HepG2 (cell line): ENCODE measurements at regions not wholly inside any gene's neighbourhood (a gene's known extent, or its start where the extent isn't known, plus 50 kb on each side); places are given as distances from the start of the nearest gene placed in this dataset.

ENCODE experiments used
- AKAP8 ChIP-seq: sonication (generic); formaldehyde crosslinking; IDR thresholded peaks from 2 replicates; pipeline ENCODE4 v1.5.1; 2020; ENCODE audit warnings: mild to moderate bottlenecking, missing genetic modification reagents
- ARID5B ChIP-seq: IDR thresholded peaks from 2 replicates; pipeline ENCODE4 v1.4.0; 2020; ENCODE audit warnings: mild to moderate bottlenecking, missing genetic modification reagents
- ASH2L ChIP-seq: fragments of 300-600, 200-600 bp; sonication (generic); IDR thresholded peaks from 2 replicates; pipeline ENCODE4 v1.7.0; 2017; ENCODE audit warnings: low read depth, mild to moderate bottlenecking, moderate library complexity, mixed read lengths, low read length; ENCODE audit not compliant: insufficient read length
- NFYC ChIP-seq: IDR thresholded peaks from 2 replicates; pipeline ENCODE4 v1.6.1; 2016; ENCODE audit warnings: missing genetic modification reagents, missing compliant biosample characterization
- NONO ChIP-seq, 2 experiments: fragments of 450-650 bp in 1 of 2; sonication (generic) in 1 of 2; formaldehyde crosslinking in 1 of 2; IDR thresholded peaks in 1 of 2; conservative IDR thresholded peaks in 1 of 2; 2 replicates each; pipeline versions ENCODE4 v1.6.1 to v1.8.0; 2017 to 2022; ENCODE audit warnings: mild to moderate bottlenecking in 1 of 2, missing genetic modification reagents in 1 of 2, moderate library complexity in 1 of 2
- PCBP1 ChIP-seq: fragments of 200-400 bp; formaldehyde crosslinking; IDR thresholded peaks from 2 replicates; pipeline ENCODE4 v1.6.1; 2017; ENCODE audit warnings: mild to moderate bottlenecking, low read depth, low read length, borderline replicate concordance
- PHB2 ChIP-seq: fragments of 450-650 bp; IDR thresholded peaks from 2 replicates; pipeline ENCODE4 v1.6.1; 2018; ENCODE audit not compliant: partially characterized antibody
- RNF219 ChIP-seq: sonication (generic); formaldehyde crosslinking; IDR thresholded peaks from 2 replicates; pipeline ENCODE4 v1.5.0; 2020; ENCODE audit warnings: mild to moderate bottlenecking, missing genetic modification reagents
- SRSF1 ChIP-seq: fragments of 200-400 bp; formaldehyde crosslinking; optimal IDR thresholded peaks from 2 replicates; pipeline ENCODE3; 2017; ENCODE audit warnings: mild to moderate bottlenecking, low read depth, low read length, moderate library complexity
- ZBTB25 ChIP-seq: IDR thresholded peaks from 2 replicates; pipeline ENCODE4 v1.6.1; 2018; ENCODE audit warnings: missing genetic modification reagents
- ZNF160 ChIP-seq: sonication (generic); formaldehyde crosslinking; IDR thresholded peaks from 2 replicates; pipeline ENCODE4 v1.8.0; 2022; ENCODE audit warnings: mild to moderate bottlenecking, inconsistent platforms, missing genetic modification reagents
- ZNF3 ChIP-seq: IDR thresholded peaks from 2 replicates; pipeline ENCODE4 v1.7.0; 2017; ENCODE audit warnings: inconsistent platforms
- ZNF572 ChIP-seq: sonication (generic); formaldehyde crosslinking; IDR thresholded peaks from 2 replicates; pipeline ENCODE4 v1.5.1; 2020; ENCODE audit warnings: mild to moderate bottlenecking, missing genetic modification reagents
- ZNF574 ChIP-seq: sonication (generic); formaldehyde crosslinking; IDR thresholded peaks from 2 replicates; pipeline ENCODE4 v1.4.0; 2020; ENCODE audit warnings: missing genetic modification reagents
- ZNF619 ChIP-seq: sonication (generic); formaldehyde crosslinking; IDR thresholded peaks from 2 replicates; pipeline ENCODE4 v1.4.0; 2020; ENCODE audit warnings: mild to moderate bottlenecking, missing genetic modification reagents
- ZNF747 ChIP-seq: sonication (generic); formaldehyde crosslinking; IDR thresholded peaks from 2 replicates; pipeline ENCODE4 v1.8.1; 2023; ENCODE audit warnings: missing genetic modification reagents, mild to moderate bottlenecking, borderline replicate concordance
- ZNF790 ChIP-seq: sonication (generic); formaldehyde crosslinking; IDR thresholded peaks from 2 replicates; pipeline ENCODE4 v1.8.0; 2022; ENCODE audit warnings: missing genetic modification reagents, mild to moderate bottlenecking, borderline replicate concordance
- ZSCAN25 ChIP-seq: sonication (generic); formaldehyde crosslinking; IDR thresholded peaks from 2 replicates; pipeline ENCODE4 v1.8.0; 2022; ENCODE audit warnings: mild to moderate bottlenecking, missing genetic modification reagents

- 0 out of 2 replicates have a peak, but pooled peaks have one; percentile 25 for TF ChIP-seq ZNF747 (CRISPR knock-in tag)
- no peak for TF ChIP-seq PCBP1
- peak; percentile 76 for TF ChIP-seq SRSF1
- no peak for TF ChIP-seq NONO (IDR thresholded peaks at IDR 0.05)
- peak; percentile 77 for TF ChIP-seq NONO (CRISPR knock-in tag; conservative IDR thresholded peaks at IDR 0.05)
- TF ChIP-seq ZBTB25, result no peak
- TF ChIP-seq RNF219 (CRISPR knock-in tag), result no peak; the same call in 1 of the 2 replicates
- peak; percentile 42; the same call in 1 of the 2 replicates for TF ChIP-seq ZSCAN25 (CRISPR knock-in tag)
- peak; percentile 8; the same call in 1 of the 2 replicates for TF ChIP-seq ZNF3 (CRISPR knock-in tag)
- peak; percentile 41 for TF ChIP-seq ASH2L
- TF ChIP-seq ARID5B, result peak; percentile 66
- no peak for TF ChIP-seq PHB2
- peak; percentile 68; the same call in 1 of the 2 replicates for TF ChIP-seq ZNF572 (CRISPR knock-in tag)
- TF ChIP-seq ZNF790 (CRISPR knock-in tag), result peak; percentile 71; the same call in 1 of the 2 replicates
- TF ChIP-seq ZNF619, result no peak
- no peak for TF ChIP-seq ZNF160 (CRISPR knock-in tag)
- no peak for TF ChIP-seq NFYC (CRISPR knock-in tag)
- TF ChIP-seq ZNF574 (CRISPR knock-in tag), result peak; percentile 53; the same call in 1 of the 2 replicates
- TF ChIP-seq AKAP8 (CRISPR knock-in tag), result 0 out of 2 replicates have a peak, but pooled peaks have one; percentile 30
These were observed 52.4 kb upstream of the H6PD start (continued) for GRCh38 chr1:9181990-9182783.
